SK-N-SH (cell line): ENCODE measurements at regions not wholly inside any gene's neighbourhood (a gene's known extent, or its start where the extent isn't known, plus 50 kb on each side); places are given as distances from the start of the nearest gene placed in this dataset.

Source experiments
- CTCF ChIA-PET: fragments of 300-600, 350-600 bp; formaldehyde crosslinking; extraction: SDS; loops from one replicate; lab custom pipeline; 2021; lab: Yijun Ruan, JAX
- POLR2A ChIA-PET: fragments of 350-600 bp; sonication (Branson Sonifier 250); formaldehyde crosslinking; extraction: SDS; loops from one replicate; lab custom pipeline; 2020; ENCODE audit warnings: antibody characterized with exemption, inconsistent platforms; lab: Yijun Ruan, JAX
- DNase-seq: peaks from one replicate; pipeline ENCODE4 v3.0.0; 2012
- H2AFZ ChIP-seq: fragments of 200-600 bp; sonication (generic); 2 replicates; pipeline ENCODE4 v1.8.1; 2016; ENCODE audit warnings: antibody characterized with exemption, mild to moderate bottlenecking, low read depth
- H3F3A ChIP-seq: fragments of 200-600 bp; sonication (generic); replicated peaks from 2 replicates; pipeline ENCODE3; 2016; ENCODE audit warnings: antibody characterized with exemption, mild to moderate bottlenecking; ENCODE audit not compliant: insufficient read depth
- H3K27ac ChIP-seq, 2 experiments: fragments of 200-500 bp in 1 of 2; fragments of 200-600 bp in 1 of 2; sonication (Bioruptor generic) in 1 of 2; sonication (generic), shearing (Covaris generic) in 1 of 2; 2 replicates each; pipeline versions ENCODE4 v1.5.1 to v1.6.1; 2014 to 2016; ENCODE audit warnings: low read depth in 2 of 2, inconsistent platforms in 1 of 2, low read length in 1 of 2, mild to moderate bottlenecking in 1 of 2, mixed read lengths in 1 of 2
- H3K27me3 ChIP-seq: fragments of 200-600 bp; sonication (generic), shearing (Covaris generic); 2 replicates; pipeline ENCODE4 v1.6.1; 2016; ENCODE audit warnings: mixed run types; ENCODE audit not compliant: insufficient read depth
- H3K36me3 ChIP-seq, 2 experiments: fragments of 200-500 bp in 1 of 2; fragments of 200-600 bp in 1 of 2; sonication (Bioruptor generic) in 1 of 2; sonication (generic) in 1 of 2; replicated peaks in 1 of 2; 2 replicates each; pipeline versions ENCODE3 to v1.5.1; 2014 to 2016; ENCODE audit warnings: low read length in 1 of 2, mild to moderate bottlenecking in 1 of 2; ENCODE audit not compliant: insufficient read depth in 2 of 2, control insufficient read depth in 1 of 2
- H3K4me1 ChIP-seq, 2 experiments: fragments of 200-500 bp in 1 of 2; fragments of 200-600 bp in 1 of 2; sonication (Bioruptor generic) in 1 of 2; sonication (generic), shearing (Covaris generic) in 1 of 2; 2 replicates each; pipeline versions ENCODE4 v1.5.1 to v1.6.1; 2014 to 2016; ENCODE audit warnings: low read depth in 1 of 2, low read length in 1 of 2, mixed run types in 1 of 2; ENCODE audit not compliant: insufficient read depth in 2 of 2, control insufficient read depth in 1 of 2
- H3K4me2 ChIP-seq: fragments of 200-600 bp; sonication (generic), shearing (Covaris generic); 2 replicates; pipeline ENCODE4 v1.6.1; 2017; ENCODE audit warnings: mixed run types
- H3K4me3 ChIP-seq, 2 experiments: fragments of 200-500 bp in 1 of 2; fragments of 200-600 bp in 1 of 2; sonication (Bioruptor generic) in 1 of 2; sonication (generic), shearing (Covaris generic) in 1 of 2; 2 replicates each; pipeline versions ENCODE4 v1.5.1 to v1.8.1; 2014 to 2016; ENCODE audit warnings: low read depth in 2 of 2, inconsistent platforms in 1 of 2, low read length in 1 of 2, mild to moderate bottlenecking in 1 of 2, mixed read lengths in 1 of 2, moderate library complexity in 1 of 2
- H3K79me2 ChIP-seq: fragments of 200-600 bp; sonication (generic); 2 replicates; pipeline ENCODE4 v1.8.1; 2017; ENCODE audit warnings: mild to moderate bottlenecking; ENCODE audit not compliant: insufficient read depth
- H3K9ac ChIP-seq: fragments of 200-600 bp; sonication (generic); 2 replicates; pipeline ENCODE4 v1.6.1; 2017; ENCODE audit warnings: mixed run types
- H3K9me2 ChIP-seq: fragments of 200-600 bp; sonication (generic); 2 replicates; pipeline ENCODE4 v1.6.1; 2017; ENCODE audit warnings: mixed run types
- H3K9me3 ChIP-seq: fragments of 200-600 bp; sonication (generic); 2 replicates; pipeline ENCODE4 v1.6.1; 2017; ENCODE audit warnings: mixed run types, mild to moderate bottlenecking, moderate library complexity
- H4K20me1 ChIP-seq: fragments of 200-600 bp; sonication (generic); 2 replicates; pipeline ENCODE4 v1.6.1; 2017; ENCODE audit warnings: mild to moderate bottlenecking, mixed run types; ENCODE audit not compliant: insufficient read depth
- CHD2 ChIP-seq: fragments of 150-350 bp; IDR thresholded peaks from 2 replicates; pipeline ENCODE4 v1.6.1; 2018; ENCODE audit warnings: low read length; ENCODE audit not compliant: partially characterized antibody
- EZH2phosphoT487 ChIP-seq: fragments of 200-600 bp; sonication (generic); IDR thresholded peaks from 2 replicates; pipeline ENCODE4 v1.6.1; 2017; ENCODE audit warnings: low read depth, mixed run types, mild to moderate bottlenecking, antibody characterized with exemption, moderate library complexity, borderline replicate concordance
- IRF3 ChIP-seq: fragments of 150-350 bp; IDR thresholded peaks from 2 replicates; pipeline ENCODE4 v1.6.1; 2016; ENCODE audit warnings: mild to moderate bottlenecking, low read depth, low read length
- NFIC ChIP-seq: IDR thresholded peaks from 2 replicates; pipeline ENCODE4 v1.4.0; 2012; ENCODE audit warnings: borderline replicate concordance
- NRF1 ChIP-seq: IDR thresholded peaks from 2 replicates; pipeline ENCODE4 v1.6.1; 2012; ENCODE audit warnings: low read depth, mild to moderate bottlenecking, low read length
- PBX3 ChIP-seq: IDR thresholded peaks from 2 replicates; pipeline ENCODE4; 2012
- RXRA ChIP-seq: IDR thresholded peaks from 2 replicates; pipeline ENCODE4 v1.4.0; 2012; ENCODE audit warnings: low read depth, mild to moderate bottlenecking, borderline replicate concordance
- SMC3 ChIP-seq: IDR thresholded peaks from 2 replicates; pipeline ENCODE4 v1.6.1; 2012; ENCODE audit warnings: low read depth, low read length, improper control_type of control experiment
- TAF1 ChIP-seq: IDR thresholded peaks from 2 replicates; pipeline ENCODE4 v1.6.1; 2012; ENCODE audit warnings: low read depth, mild to moderate bottlenecking, low read length, moderate library complexity, borderline replicate concordance
- TCF12 ChIP-seq: IDR thresholded peaks from 2 replicates; pipeline ENCODE4 v1.4.0; 2012
- TEAD4 ChIP-seq: IDR thresholded peaks from 2 replicates; pipeline ENCODE4 v1.4.0; 2012; ENCODE audit warnings: mild to moderate bottlenecking, borderline replicate concordance; ENCODE audit not compliant: insufficient read depth
- YY1 ChIP-seq: IDR thresholded peaks from 2 replicates; pipeline ENCODE4 v1.4.0; 2012; ENCODE audit warnings: low read depth, mild to moderate bottlenecking
- ZBTB33 ChIP-seq: IDR thresholded peaks from 2 replicates; pipeline ENCODE4 v1.4.0; 2012; ENCODE audit warnings: low read depth, borderline replicate concordance
- WGBS: methylation state at CpG from one replicate; pipeline ENCODE4 v1.1.6; 2017; ENCODE audit warnings: low lambda C conversion rate; 5-methylcytosine and 5-hydroxymethylcytosine counted together
- TF ChIP-seq, protein P1 (sequence below): IDR thresholded peaks from 2 replicates; pipeline ENCODE4 v1.4.0; 2012; ENCODE audit warnings: low read depth, borderline replicate concordance
- TF ChIP-seq, protein P2 (sequence below): fragments of 200-600 bp; sonication (generic); IDR thresholded peaks from 2 replicates; pipeline ENCODE4 v1.6.1; 2017; ENCODE audit warnings: antibody characterized with exemption, mild to moderate bottlenecking, moderate library complexity
- TF ChIP-seq, protein P3 (sequence below): IDR thresholded peaks from 2 replicates; pipeline ENCODE4 v1.6.1; 2012; ENCODE audit warnings: mild to moderate bottlenecking, low read depth, low read length, moderate library complexity

DNA sequence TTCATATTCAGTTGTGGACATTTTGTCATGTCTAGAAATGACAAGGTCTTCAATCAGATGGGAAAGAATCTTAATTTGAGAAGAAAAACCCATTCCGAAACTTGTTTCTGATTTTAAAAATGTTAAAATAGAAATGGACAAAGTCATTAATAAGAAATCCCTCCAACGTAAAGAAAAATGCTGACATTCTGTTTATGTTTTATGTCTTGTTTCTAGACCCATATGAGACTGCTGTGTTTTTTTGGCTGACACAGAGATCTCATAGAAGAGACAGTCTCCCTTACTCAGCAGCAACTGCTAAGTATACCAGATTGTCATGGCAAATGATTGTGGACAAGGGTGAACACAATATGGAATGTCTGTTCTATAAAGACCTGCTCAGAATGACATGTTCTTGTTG lies 538.5 kb downstream of the ZEB2 start:
- TF ChIP-seq, protein P1, sequence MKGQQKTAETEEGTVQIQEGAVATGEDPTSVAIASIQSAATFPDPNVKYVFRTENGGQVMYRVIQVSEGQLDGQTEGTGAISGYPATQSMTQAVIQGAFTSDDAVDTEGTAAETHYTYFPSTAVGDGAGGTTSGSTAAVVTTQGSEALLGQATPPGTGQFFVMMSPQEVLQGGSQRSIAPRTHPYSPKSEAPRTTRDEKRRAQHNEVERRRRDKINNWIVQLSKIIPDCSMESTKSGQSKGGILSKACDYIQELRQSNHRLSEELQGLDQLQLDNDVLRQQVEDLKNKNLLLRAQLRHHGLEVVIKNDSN = no peak
- TF ChIP-seq RXRA = no peak
- Histone ChIP-seq H3K9me3 (no peaks in the 10 kb centered on the region), H4K20me1 (no peaks in the 10 kb centered on the region), H3K4me1 (no peaks in the 10 kb centered on the region), H3K4me2 (no peak overlapping the region), H3K9me2 (no peaks in the 10 kb centered on the region), H2AFZ (no peak overlapping the region), H3K9ac (no peak overlapping the region), H3K4me3 (no peak overlapping the region), H3K79me2 (no peaks in the 10 kb centered on the region), H3K27ac (no peak overlapping the region), H3K27me3 (no peaks in the 10 kb centered on the region), H3F3A (no peaks in the 10 kb centered on the region), H3K36me3 (no peaks in the 10 kb centered on the region)
- DNase-seq = no peak
- CTCF ChIA-PET = no interaction called here
- POLR2A ChIA-PET = no interaction called here
- WGBS = 96% methylated on average over 2 of the region's 2 CpGs

- no peaks in the 10 kb centered on the region for H3K4me1 ChIP-seq
- H3K27ac ChIP-seq = no peak overlapping the region
- no peak for DNase-seq
- 85% methylated on average over 6 of the region's 6 CpGs for WGBS
- H3K4me2 ChIP-seq = no peak overlapping the region
- H3F3A ChIP-seq = no peaks in the 10 kb centered on the region
- no peak overlapping the region for H3K9ac ChIP-seq
- H3K4me3 ChIP-seq = no peak overlapping the region
- ChIA-PET POLR2A (no interaction called here), CTCF (no interaction called here)
- no peaks in the 10 kb centered on the region for H3K27me3 ChIP-seq
- no peaks in the 10 kb centered on the region for H4K20me1 ChIP-seq
- H3K36me3 ChIP-seq = no peaks in the 10 kb centered on the region
- H2AFZ ChIP-seq = no peak overlapping the region
- H3K9me3 ChIP-seq = no peaks in the 10 kb centered on the region
- H3K9me2 ChIP-seq = no peaks in the 10 kb centered on the region
- TF ChIP-seq TAF1 (no peak), IRF3 (no peak), SMC3 (no peak), NFIC (no peak), ZBTB33 (no peak), YY1 (no peak), NRF1 (no peak), PBX3 (no peak), EZH2phosphoT487 (no peak), TEAD4 (no peak), CHD2 (no peak), RXRA (no peak), TCF12 (no peak)
- TF ChIP-seq, protein P2, sequence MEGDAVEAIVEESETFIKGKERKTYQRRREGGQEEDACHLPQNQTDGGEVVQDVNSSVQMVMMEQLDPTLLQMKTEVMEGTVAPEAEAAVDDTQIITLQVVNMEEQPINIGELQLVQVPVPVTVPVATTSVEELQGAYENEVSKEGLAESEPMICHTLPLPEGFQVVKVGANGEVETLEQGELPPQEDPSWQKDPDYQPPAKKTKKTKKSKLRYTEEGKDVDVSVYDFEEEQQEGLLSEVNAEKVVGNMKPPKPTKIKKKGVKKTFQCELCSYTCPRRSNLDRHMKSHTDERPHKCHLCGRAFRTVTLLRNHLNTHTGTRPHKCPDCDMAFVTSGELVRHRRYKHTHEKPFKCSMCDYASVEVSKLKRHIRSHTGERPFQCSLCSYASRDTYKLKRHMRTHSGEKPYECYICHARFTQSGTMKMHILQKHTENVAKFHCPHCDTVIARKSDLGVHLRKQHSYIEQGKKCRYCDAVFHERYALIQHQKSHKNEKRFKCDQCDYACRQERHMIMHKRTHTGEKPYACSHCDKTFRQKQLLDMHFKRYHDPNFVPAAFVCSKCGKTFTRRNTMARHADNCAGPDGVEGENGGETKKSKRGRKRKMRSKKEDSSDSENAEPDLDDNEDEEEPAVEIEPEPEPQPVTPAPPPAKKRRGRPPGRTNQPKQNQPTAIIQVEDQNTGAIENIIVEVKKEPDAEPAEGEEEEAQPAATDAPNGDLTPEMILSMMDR = no peak
- TF ChIP-seq, protein P3, sequence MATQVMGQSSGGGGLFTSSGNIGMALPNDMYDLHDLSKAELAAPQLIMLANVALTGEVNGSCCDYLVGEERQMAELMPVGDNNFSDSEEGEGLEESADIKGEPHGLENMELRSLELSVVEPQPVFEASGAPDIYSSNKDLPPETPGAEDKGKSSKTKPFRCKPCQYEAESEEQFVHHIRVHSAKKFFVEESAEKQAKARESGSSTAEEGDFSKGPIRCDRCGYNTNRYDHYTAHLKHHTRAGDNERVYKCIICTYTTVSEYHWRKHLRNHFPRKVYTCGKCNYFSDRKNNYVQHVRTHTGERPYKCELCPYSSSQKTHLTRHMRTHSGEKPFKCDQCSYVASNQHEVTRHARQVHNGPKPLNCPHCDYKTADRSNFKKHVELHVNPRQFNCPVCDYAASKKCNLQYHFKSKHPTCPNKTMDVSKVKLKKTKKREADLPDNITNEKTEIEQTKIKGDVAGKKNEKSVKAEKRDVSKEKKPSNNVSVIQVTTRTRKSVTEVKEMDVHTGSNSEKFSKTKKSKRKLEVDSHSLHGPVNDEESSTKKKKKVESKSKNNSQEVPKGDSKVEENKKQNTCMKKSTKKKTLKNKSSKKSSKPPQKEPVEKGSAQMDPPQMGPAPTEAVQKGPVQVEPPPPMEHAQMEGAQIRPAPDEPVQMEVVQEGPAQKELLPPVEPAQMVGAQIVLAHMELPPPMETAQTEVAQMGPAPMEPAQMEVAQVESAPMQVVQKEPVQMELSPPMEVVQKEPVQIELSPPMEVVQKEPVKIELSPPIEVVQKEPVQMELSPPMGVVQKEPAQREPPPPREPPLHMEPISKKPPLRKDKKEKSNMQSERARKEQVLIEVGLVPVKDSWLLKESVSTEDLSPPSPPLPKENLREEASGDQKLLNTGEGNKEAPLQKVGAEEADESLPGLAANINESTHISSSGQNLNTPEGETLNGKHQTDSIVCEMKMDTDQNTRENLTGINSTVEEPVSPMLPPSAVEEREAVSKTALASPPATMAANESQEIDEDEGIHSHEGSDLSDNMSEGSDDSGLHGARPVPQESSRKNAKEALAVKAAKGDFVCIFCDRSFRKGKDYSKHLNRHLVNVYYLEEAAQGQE = no peak
- no peaks in the 10 kb centered on the region for H3K79me2 ChIP-seq
Measured at GRCh38 chr2:143977356-143977755, 542.6 kb downstream of the ZEB2 start.
